H1 (cell line): ENCODE measurements at regions not wholly inside any gene's neighbourhood (a gene's known extent, or its start where the extent isn't known, plus 50 kb on each side); places are given as distances from the start of the nearest gene placed in this dataset.

ENCODE experiments used
- CTCF ChIA-PET: fragments of 300-600 bp; sonication (Branson Sonifier 250); formaldehyde crosslinking; loops from one replicate; lab custom pipeline; 2021; ENCODE audit not compliant: partially characterized antibody; lab: Charles Lee
- POLR2A ChIA-PET: fragments of 300-600 bp; sonication (Branson Sonifier 250); formaldehyde crosslinking; loops from one replicate; lab custom pipeline; 2021; ENCODE audit warnings: inconsistent platforms; ENCODE audit not compliant: partially characterized antibody; lab: Charles Lee
- DNase-seq, 2 experiments: peaks; one replicate each; pipeline versions ENCODE4 v3.0.0 to v3.0.0-alpha.2; 2010 to 2022; ENCODE audit warnings: low spot score in 2 of 2, low read depth in 1 of 2, mixed read lengths in 1 of 2
- FAIRE-seq: peaks from 2 replicates; lab custom pipeline; 2011; peaks lifted over from hg19 to GRCh38; lab: Jason Lieb, UNC
- H2AFZ ChIP-seq: 2 replicates; pipeline ENCODE4 v1.8.1; 2012; ENCODE audit warnings: low read length, inconsistent platforms
- H2AK5ac ChIP-seq: 2 replicates; pipeline ENCODE4 v1.6.1; 2013; ENCODE audit warnings: low read depth, low read length
- H2BK120ac ChIP-seq: replicated peaks from 2 replicates; pipeline ENCODE3; 2013; ENCODE audit warnings: low read depth, low read length, inconsistent platforms
- H2BK12ac ChIP-seq: 2 replicates; pipeline ENCODE4 v1.6.1; 2013; ENCODE audit warnings: low read depth, low read length
- H2BK15ac ChIP-seq: 2 replicates; pipeline ENCODE4 v1.6.1; 2013; ENCODE audit warnings: low read length
- H2BK20ac ChIP-seq: 2 replicates; pipeline ENCODE4 v1.6.1; 2013; ENCODE audit warnings: low read length
- H2BK5ac ChIP-seq: 2 replicates; pipeline ENCODE4 v1.6.1; 2013; ENCODE audit warnings: low read depth, low read length
- H3K14ac ChIP-seq: 2 replicates; pipeline ENCODE4 v1.6.1; 2013; ENCODE audit warnings: inconsistent platforms; ENCODE audit not compliant: insufficient read length
- H3K18ac ChIP-seq: 2 replicates; pipeline ENCODE4 v1.6.1; 2013; ENCODE audit warnings: low read length; ENCODE audit errors: extremely low read depth
- H3K23ac ChIP-seq: 2 replicates; pipeline ENCODE4 v1.6.1; 2013; ENCODE audit warnings: inconsistent platforms; ENCODE audit not compliant: insufficient read length
- H3K23me2 ChIP-seq: 2 replicates; pipeline ENCODE4 v1.6.1; 2013; ENCODE audit warnings: low read depth, low read length
- H3K27ac ChIP-seq: 2 replicates; pipeline ENCODE4 v1.6.1; 2011; ENCODE audit warnings: low read depth, low read length, inconsistent platforms
- H3K27me3 ChIP-seq, 4 experiments: replicated peaks in 1 of 4; 1 replicate in 1 of 4; 2 replicates in 3 of 4; pipeline versions ENCODE4 v1.6.1 to v1.8.1; 2011 to 2013; ENCODE audit warnings: low read length in 3 of 4, mild to moderate bottlenecking in 3 of 4, inconsistent platforms in 2 of 4, mixed read lengths in 2 of 4, moderate library complexity in 1 of 4; ENCODE audit not compliant: control insufficient read depth in 3 of 4, insufficient read depth in 3 of 4; ENCODE audit errors: extremely low read depth in 1 of 4
- H3K36me3 ChIP-seq, 4 experiments: 2 replicates each; pipeline versions ENCODE4 v1.6.1 to v1.8.1; 2011 to 2013; ENCODE audit warnings: mild to moderate bottlenecking in 4 of 4, low read length in 3 of 4, moderate library complexity in 2 of 4, control low read depth in 1 of 4, inconsistent platforms in 1 of 4; ENCODE audit not compliant: insufficient read depth in 4 of 4, control insufficient read depth in 2 of 4
- H3K4ac ChIP-seq: replicated peaks from 2 replicates; pipeline ENCODE3; 2013; ENCODE audit warnings: low read length, low read depth, mixed read lengths, inconsistent platforms; ENCODE audit not compliant: insufficient read length
- H3K4me1 ChIP-seq, 4 experiments: replicated peaks in 1 of 4; 1 replicate in 1 of 4; 2 replicates in 3 of 4; pipeline versions ENCODE4 v1.6.1 to v1.8.1; 2011 to 2013; ENCODE audit warnings: low read length in 3 of 4, inconsistent platforms in 2 of 4, mixed read lengths in 1 of 4; ENCODE audit not compliant: insufficient read depth in 4 of 4, control insufficient read depth in 3 of 4
- H3K4me2 ChIP-seq, 2 experiments: 2 replicates each; pipeline versions ENCODE4 v1.6.1 to v1.8.1; 2011 to 2013; ENCODE audit warnings: low read depth in 2 of 2, low read length in 2 of 2, control low read depth in 1 of 2, inconsistent platforms in 1 of 2, mild to moderate bottlenecking in 1 of 2; ENCODE audit not compliant: insufficient read depth in 1 of 2
- H3K4me3 ChIP-seq, 4 experiments: fragments of 200-600, 300-600 bp in 1 of 4; sonication (generic), shearing (Covaris generic), sonication (Bioruptor Twin) in 1 of 4; 2 replicates each; pipeline versions ENCODE4 v1.5.1 to v1.8.1; 2011 to 2016; ENCODE audit warnings: low read length in 4 of 4, low read depth in 3 of 4, control low read depth in 2 of 4, inconsistent platforms in 2 of 4, mild to moderate bottlenecking in 2 of 4, mixed read lengths in 1 of 4, moderate library complexity in 1 of 4; ENCODE audit not compliant: insufficient read depth in 2 of 4; ENCODE audit errors: extremely low read depth in 1 of 4
- H3K56ac ChIP-seq: replicated peaks from 2 replicates; pipeline ENCODE3; 2013; ENCODE audit warnings: low read depth, mild to moderate bottlenecking, mixed read lengths, low read length, inconsistent platforms; ENCODE audit not compliant: insufficient read length
- H3K79me1 ChIP-seq: 2 replicates; pipeline ENCODE4 v1.6.1; 2013; ENCODE audit warnings: low read depth, low read length, control low read depth
- H3K79me2 ChIP-seq, 2 experiments: 2 replicates each; pipeline versions ENCODE4 v1.6.1 to v1.8.1; 2012 to 2013; ENCODE audit warnings: low read length in 2 of 2, mild to moderate bottlenecking in 2 of 2, inconsistent platforms in 1 of 2; ENCODE audit not compliant: insufficient read depth in 2 of 2, control insufficient read depth in 1 of 2
- H3K9ac ChIP-seq, 4 experiments: replicated peaks in 1 of 4; 1 replicate in 1 of 4; 2 replicates in 3 of 4; pipeline versions ENCODE4 v1.6.1 to v1.8.1; 2011 to 2013; ENCODE audit warnings: low read depth in 3 of 4, low read length in 3 of 4, control low read depth in 2 of 4, mild to moderate bottlenecking in 2 of 4, moderate library complexity in 2 of 4, inconsistent platforms in 1 of 4; ENCODE audit errors: extremely low read depth in 1 of 4
- H3K9me3 ChIP-seq, 2 experiments: 2 replicates each; pipeline versions ENCODE4 v1.6.1 to v1.8.1; 2012 to 2013; ENCODE audit warnings: mild to moderate bottlenecking in 2 of 2, moderate library complexity in 2 of 2, control low read depth in 1 of 2, inconsistent platforms in 1 of 2, low read depth in 1 of 2, low read length in 1 of 2, mixed read lengths in 1 of 2; ENCODE audit not compliant: insufficient read depth in 2 of 2
- H4K20me1 ChIP-seq, 2 experiments: replicated peaks in 1 of 2; 2 replicates each; pipeline versions ENCODE3 to v1.8.1; 2011 to 2013; ENCODE audit warnings: inconsistent platforms in 2 of 2, low read length in 2 of 2, mild to moderate bottlenecking in 1 of 2; ENCODE audit not compliant: insufficient read depth in 2 of 2, control insufficient read depth in 1 of 2
- H4K5ac ChIP-seq: 2 replicates; pipeline ENCODE4 v1.6.1; 2013; ENCODE audit warnings: low read length, low read depth, mixed read lengths, inconsistent platforms; ENCODE audit not compliant: insufficient read length
- H4K8ac ChIP-seq: 2 replicates; pipeline ENCODE4 v1.8.0; 2013; ENCODE audit warnings: mild to moderate bottlenecking, moderate library complexity, low read length, inconsistent platforms; ENCODE audit not compliant: insufficient read depth; ENCODE audit errors: extremely low read depth
- H4K91ac ChIP-seq: replicated peaks from 2 replicates; pipeline ENCODE3; 2013; ENCODE audit warnings: low read length, mixed read lengths, inconsistent platforms; ENCODE audit not compliant: insufficient read length
- CTBP2 ChIP-seq: IDR thresholded peaks from 2 replicates; pipeline ENCODE4 v1.7.0; 2011; ENCODE audit warnings: borderline replicate concordance, mild to moderate bottlenecking, moderate library complexity, mixed read lengths, low read length; ENCODE audit not compliant: insufficient read depth, insufficient read length
- KDM1A ChIP-seq: fragments of 200-600, 300-600 bp; sonication (generic); IDR thresholded peaks from 2 replicates; pipeline ENCODE4 v1.7.1; 2016; ENCODE audit warnings: mild to moderate bottlenecking, low read length, borderline replicate concordance
- SIN3A ChIP-seq, 2 experiments: IDR thresholded peaks in 1 of 2; conservative IDR thresholded peaks in 1 of 2; 2 replicates each; pipeline ENCODE4 v1.6.1; 2011 to 2012; ENCODE audit warnings: low read length in 2 of 2, improper control_type of control experiment in 1 of 2, low read depth in 1 of 2, mild to moderate bottlenecking in 1 of 2
- WGBS, 2 experiments: shearing (Covaris generic) in 1 of 2; methylation state at CpG; one replicate each; pipeline versions ENCODE4 v1.1.6 to v1.1.7; 2013 to 2015; ENCODE audit warnings: low lambda C conversion rate in 2 of 2, mixed read lengths in 2 of 2, inconsistent platforms in 1 of 2, low coverage in 1 of 2, missing lambda C conversion rate in 1 of 2; ENCODE audit not compliant: insufficient replicate concordance in 2 of 2, insufficient coverage in 1 of 2, insufficient read length in 1 of 2; ENCODE audit errors: extremely low coverage in 1 of 2, missing lambda C conversion rate in 1 of 2; 5-methylcytosine and 5-hydroxymethylcytosine counted together

DNA sequence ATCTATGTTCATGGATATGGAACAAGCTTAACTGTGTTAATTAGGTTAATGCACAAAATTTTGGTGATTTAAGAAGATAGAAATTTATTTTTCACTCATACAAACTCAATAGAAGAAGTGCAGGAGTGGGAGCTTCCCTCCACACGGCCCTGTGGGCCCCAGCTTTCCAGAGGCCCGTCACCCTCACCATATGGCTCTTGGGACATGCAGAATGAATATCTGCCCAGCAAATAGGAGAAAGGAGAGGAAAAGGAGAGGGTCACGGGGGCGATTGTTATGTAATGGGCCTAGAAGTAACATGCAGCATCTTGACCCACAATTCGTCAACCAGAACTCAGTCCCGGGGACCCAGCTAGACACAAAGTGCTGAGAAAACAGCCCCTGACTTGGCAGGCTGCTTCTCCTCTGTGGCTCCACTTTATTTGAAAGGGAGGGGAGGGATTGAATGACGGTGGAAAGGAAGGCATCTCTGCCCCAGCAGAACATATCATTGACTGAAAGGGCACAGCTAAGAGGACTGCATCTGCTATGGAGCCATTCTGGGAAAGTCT lies 648.2 kb upstream of the ID2 start:
- no peaks in the 10 kb centered on the region for H4K20me1 ChIP-seq
- no peak overlapping the region for H2AK5ac ChIP-seq
- no peaks in the 10 kb centered on the region for H3K36me3 ChIP-seq
- H4K8ac ChIP-seq: no peak overlapping the region
- H3K79me2 ChIP-seq: no peaks in the 10 kb centered on the region
- peak overlapping the region; percentile 21; the same call in 1 of the 2 replicates for H2AFZ ChIP-seq
- no peak overlapping the region for H4K5ac ChIP-seq
- no peak overlapping the region for H3K4me3 ChIP-seq
- H3K14ac ChIP-seq: no peak overlapping the region
- H3K9ac ChIP-seq: no peak overlapping the region
- no peak overlapping the region for H2BK20ac ChIP-seq
- DNase-seq: no peak
- TF ChIP-seq CTBP2 (no peak), KDM1A (no peak), SIN3A (conservative IDR thresholded peaks at IDR 0.05 in 1 of 2, IDR thresholded peaks at IDR 0.05 in 1 of 2; ENCODE audit: low read depth in 1 of 2, low read length in 2 of 2) (no peak)
- H3K56ac ChIP-seq: no peak overlapping the region
- H2BK15ac ChIP-seq: no peak overlapping the region
- H3K23ac ChIP-seq: no peak overlapping the region
- no peak overlapping the region for H4K91ac ChIP-seq
- 89% methylated on average over 7 of the region's 7 CpGs; no CpG with 5 or more reads in 1 of the 2 experiments for WGBS, 2 experiments
- FAIRE-seq: no peak
- no peak overlapping the region for H2BK5ac ChIP-seq
- H2BK120ac ChIP-seq: no peak overlapping the region
- no peak overlapping the region for H3K18ac ChIP-seq
- no peak overlapping the region for H2BK12ac ChIP-seq
- no peak overlapping the region for H3K4ac ChIP-seq
- no peak overlapping the region for H3K4me2 ChIP-seq
- no peaks in the 10 kb centered on the region for H3K4me1 ChIP-seq
- peaks cover 0 to 3% of the 10 kb centered on the region in 2 experiments; a peak in 1 of 4 replicates for H3K9me3 ChIP-seq
- POLR2A ChIA-PET: no interaction called here
- CTCF ChIA-PET: no interaction called here
- H3K23me2 ChIP-seq: no peaks in the 10 kb centered on the region
- H3K79me1 ChIP-seq: no peaks in the 10 kb centered on the region
- no peak overlapping the region for H3K27ac ChIP-seq
- peaks cover 0 to 1% (median 0%) of the 10 kb centered on the region in 4 experiments; a peak in 1 of 7 replicates for H3K27me3 ChIP-seq
